HUES64 (cell line): ENCODE measurements at regions not wholly inside any gene's neighbourhood (a gene's known extent, or its start where the extent isn't known, plus 50 kb on each side); places are given as distances from the start of the nearest gene placed in this dataset.

Experiments
- H3K27ac ChIP-seq: 2 replicates; pipeline ENCODE4 v1.7.0; 2013; ENCODE audit warnings: low read depth, low read length, inconsistent platforms
- H3K27me3 ChIP-seq: 2 replicates; pipeline ENCODE4 v1.6.1; 2013; ENCODE audit warnings: mild to moderate bottlenecking, low read length; ENCODE audit not compliant: insufficient read depth
- H3K36me3 ChIP-seq: 2 replicates; pipeline ENCODE4 v1.6.1; 2013; ENCODE audit warnings: mild to moderate bottlenecking, low read length; ENCODE audit not compliant: insufficient read depth
- H3K4me1 ChIP-seq: 2 replicates; pipeline ENCODE4 v1.6.1; 2013; ENCODE audit warnings: mild to moderate bottlenecking, low read length, moderate library complexity; ENCODE audit not compliant: insufficient read depth
- H3K4me3 ChIP-seq: 2 replicates; pipeline ENCODE4 v1.5.1; 2013; ENCODE audit warnings: mild to moderate bottlenecking, low read length, moderate library complexity
- H3K9ac ChIP-seq: 2 replicates; pipeline ENCODE4 v1.6.1; 2013; ENCODE audit warnings: mild to moderate bottlenecking, low read depth, low read length
- H3K9me3 ChIP-seq: 2 replicates; pipeline ENCODE4 v1.6.1; 2013; ENCODE audit warnings: low read depth, low read length; ENCODE audit not compliant: insufficient read depth
- WGBS: fragments of 150-250, 120-280 bp; methylation state at CpG from one replicate; pipeline ENCODE4 v1.1.7; 2013; ENCODE audit warnings: missing lambda C conversion rate; 5-methylcytosine and 5-hydroxymethylcytosine counted together

- Histone ChIP-seq H3K36me3 (no peaks in the 10 kb centered on the region), H3K9me3 (peaks cover 7% of the 10 kb centered on the region; the same call in 1 of the 2 replicates), H3K9ac (no peak overlapping the region), H3K4me1 (no peaks in the 10 kb centered on the region), H3K27me3 (no peaks in the 10 kb centered on the region), H3K4me3 (no peak overlapping the region), H3K27ac (no peak overlapping the region)
- 86% methylated on average over 4 of the region's 4 CpGs for WGBS
Measured at GRCh38 chr1:193325771-193326170, 139.4 kb upstream of the B3GALT2 start.

- no peaks in the 10 kb centered on the region for H3K4me1 ChIP-seq
Measured at GRCh38 chr1:193325042-193325441, 138.6 kb upstream of the B3GALT2 start.

GRCh38 chr1:193322211-193322610 lies 135.8 kb upstream of the B3GALT2 start:
- Histone ChIP-seq H3K27ac (no peak overlapping the region), H3K9ac (no peak overlapping the region), H3K4me1 (no peaks in the 10 kb centered on the region), H3K4me3 (no peak overlapping the region), H3K36me3 (no peaks in the 10 kb centered on the region), H3K9me3 (peaks cover 7% of the 10 kb centered on the region; the same call in 1 of the 2 replicates), H3K27me3 (no peaks in the 10 kb centered on the region)
- WGBS = 100% methylated on average over 1 of the region's 2 CpGs

More at GRCh38 chr1:193325042-193325441, 138.6 kb upstream of the B3GALT2 start:
- H3K9me3 ChIP-seq = peaks cover 7% of the 10 kb centered on the region; the same call in 1 of the 2 replicates
- no peak overlapping the region for H3K27ac ChIP-seq
- 100% methylated on average over 1 of the region's 1 CpG for WGBS
- no peaks in the 10 kb centered on the region for H3K27me3 ChIP-seq
- H3K4me3 ChIP-seq = no peak overlapping the region
- H3K9ac ChIP-seq = no peak overlapping the region
- H3K36me3 ChIP-seq = no peaks in the 10 kb centered on the region

GRCh38 chr1:193321242-193321840 lies 134.9 kb upstream of the B3GALT2 start:
- Histone ChIP-seq H3K36me3 (no peaks in the 10 kb centered on the region), H3K27me3 (no peaks in the 10 kb centered on the region), H3K9ac (no peak overlapping the region), H3K9me3 (peaks cover 7% of the 10 kb centered on the region; the same call in 1 of the 2 replicates), H3K4me3 (no peak overlapping the region), H3K27ac (no peak overlapping the region), H3K4me1 (no peaks in the 10 kb centered on the region)
- WGBS = 89% methylated on average over 2 of the region's 2 CpGs

- no peak overlapping the region for H3K27ac ChIP-seq
- no peaks in the 10 kb centered on the region for H3K9me3 ChIP-seq
- no peaks in the 10 kb centered on the region for H3K36me3 ChIP-seq
- WGBS = 94% methylated on average over 2 of the region's 2 CpGs
- no peak overlapping the region for H3K4me3 ChIP-seq
- H3K9ac ChIP-seq = no peak overlapping the region
- no peaks in the 10 kb centered on the region for H3K4me1 ChIP-seq
- no peaks in the 10 kb centered on the region for H3K27me3 ChIP-seq
Measured at GRCh38 chr1:193320270-193320669, 133.9 kb upstream of the B3GALT2 start.

- no peak overlapping the region for H3K4me3 ChIP-seq
- H3K36me3 ChIP-seq = no peaks in the 10 kb centered on the region
- H3K27me3 ChIP-seq = no peaks in the 10 kb centered on the region
- H3K9ac ChIP-seq = no peak overlapping the region
- no peaks in the 10 kb centered on the region for H3K9me3 ChIP-seq
- no peak overlapping the region for H3K27ac ChIP-seq
- H3K4me1 ChIP-seq = no peaks in the 10 kb centered on the region
Measured at GRCh38 chr1:193318347-193318746, 131.9 kb upstream of the B3GALT2 start.

- H3K9ac ChIP-seq = no peak overlapping the region
- no peaks in the 10 kb centered on the region for H3K9me3 ChIP-seq
- no peak overlapping the region for H3K4me3 ChIP-seq
- no peaks in the 10 kb centered on the region for H3K36me3 ChIP-seq
- H3K27me3 ChIP-seq = no peaks in the 10 kb centered on the region
- 94% methylated on average over 12 of the region's 15 CpGs for WGBS
- H3K27ac ChIP-seq = no peak overlapping the region
- no peaks in the 10 kb centered on the region for H3K4me1 ChIP-seq
Measured at GRCh38 chr1:193313354-193314140, 127.1 kb upstream of the B3GALT2 start.

- Histone ChIP-seq H3K27me3 (no peaks in the 10 kb centered on the region), H3K36me3 (no peaks in the 10 kb centered on the region), H3K27ac (no peak overlapping the region), H3K4me3 (no peak overlapping the region), H3K9me3 (no peaks in the 10 kb centered on the region), H3K9ac (no peak overlapping the region), H3K4me1 (no peaks in the 10 kb centered on the region)
- 88% methylated on average over 4 of the region's 4 CpGs for WGBS
Measured at GRCh38 chr1:193312432-193312831, 126.0 kb upstream of the B3GALT2 start.

- H3K9me3 ChIP-seq = no peaks in the 10 kb centered on the region
- no peaks in the 10 kb centered on the region for H3K4me1 ChIP-seq
- H3K27ac ChIP-seq = no peak overlapping the region
- no peaks in the 10 kb centered on the region for H3K36me3 ChIP-seq
- no peaks in the 10 kb centered on the region for H3K27me3 ChIP-seq
- H3K4me3 ChIP-seq = no peak overlapping the region
- WGBS = 94% methylated on average over 4 of the region's 4 CpGs
- H3K9ac ChIP-seq = no peak overlapping the region
Measured at GRCh38 chr1:193311226-193311948, 125.0 kb upstream of the B3GALT2 start.

- H3K27ac ChIP-seq = no peak overlapping the region
- H3K4me3 ChIP-seq = no peak overlapping the region
- H3K9me3 ChIP-seq = no peaks in the 10 kb centered on the region
- H3K4me1 ChIP-seq = no peaks in the 10 kb centered on the region
- H3K27me3 ChIP-seq = no peaks in the 10 kb centered on the region
- WGBS = 85% methylated on average over 3 of the region's 3 CpGs
- H3K36me3 ChIP-seq = no peaks in the 10 kb centered on the region
- H3K9ac ChIP-seq = no peak overlapping the region
Measured at GRCh38 chr1:193310564-193310963, 124.2 kb upstream of the B3GALT2 start.

- H3K4me3 ChIP-seq = no peak overlapping the region
- no peaks in the 10 kb centered on the region for H3K27me3 ChIP-seq
- no peaks in the 10 kb centered on the region for H3K36me3 ChIP-seq
- 85% methylated on average over 1 of the region's 1 CpG for WGBS
- no peak overlapping the region for H3K9ac ChIP-seq
- H3K9me3 ChIP-seq = no peaks in the 10 kb centered on the region
- no peaks in the 10 kb centered on the region for H3K4me1 ChIP-seq
- H3K27ac ChIP-seq = no peak overlapping the region
Measured at GRCh38 chr1:193309936-193310475, 123.6 kb upstream of the B3GALT2 start.
